ENCODE measurements at regions not wholly inside any gene's neighbourhood (a gene's known extent, or its start where the extent isn't known, plus 50 kb on each side); places are given as distances from the start of the nearest gene placed in this dataset.

DNA sequence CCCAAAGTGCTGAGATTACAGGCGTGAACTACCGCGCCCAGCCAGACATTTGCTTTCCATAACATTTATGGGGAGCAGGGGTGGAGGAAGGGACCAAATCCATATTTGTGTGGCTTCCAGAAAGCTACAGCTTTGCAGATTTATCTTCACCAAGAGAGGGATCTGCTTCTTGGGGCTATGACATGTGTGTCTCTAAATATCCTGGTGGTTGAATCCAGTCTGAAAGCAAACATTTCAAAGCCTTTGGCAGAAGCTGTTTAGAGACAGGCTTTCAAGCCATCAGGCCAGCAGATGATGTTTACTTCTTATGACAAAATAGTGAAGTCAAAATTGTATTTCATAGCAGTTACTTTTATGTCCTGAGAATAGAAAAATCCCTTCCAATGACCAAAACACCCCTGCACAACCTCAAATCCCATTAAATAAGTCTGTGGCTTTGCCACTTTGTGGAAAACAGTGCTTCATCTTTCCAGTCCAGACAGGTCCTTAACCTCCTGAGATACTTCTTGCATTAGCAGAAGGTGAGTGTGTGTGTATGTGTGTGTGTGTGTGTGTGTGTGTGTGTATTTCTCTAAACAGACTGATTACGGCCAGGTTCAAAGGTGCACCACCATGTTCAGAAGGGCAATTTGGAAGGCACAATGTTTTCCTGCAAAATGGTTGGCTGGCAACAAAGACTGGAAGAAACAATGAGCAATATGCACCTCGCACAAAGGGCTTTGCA is 191.4 kb upstream of the LRIG1 start:
- DNase-seq (ENCODE audit: low spot score): no peak

DNA sequence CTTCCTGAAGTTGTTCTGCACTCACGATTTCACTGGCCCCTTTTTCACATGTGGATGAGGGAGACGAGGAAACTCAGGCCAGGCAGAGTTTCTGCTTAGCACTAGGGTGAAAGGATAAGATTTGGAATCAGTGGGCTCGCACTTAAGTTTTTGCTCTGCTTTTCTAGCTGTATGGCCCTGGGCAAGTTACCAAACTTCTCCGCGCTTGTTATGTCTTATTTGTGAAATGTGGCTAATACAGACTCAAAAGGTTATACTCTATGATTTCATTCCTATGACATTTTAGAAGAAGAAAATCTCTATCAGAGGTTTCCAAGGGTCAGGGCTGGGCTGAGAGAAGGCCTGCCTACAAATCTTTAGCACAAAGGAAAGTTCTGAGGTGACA is 191.9 kb upstream of the LRIG1 start:
- no peak for DNase-seq (ENCODE audit: low spot score)

DNA sequence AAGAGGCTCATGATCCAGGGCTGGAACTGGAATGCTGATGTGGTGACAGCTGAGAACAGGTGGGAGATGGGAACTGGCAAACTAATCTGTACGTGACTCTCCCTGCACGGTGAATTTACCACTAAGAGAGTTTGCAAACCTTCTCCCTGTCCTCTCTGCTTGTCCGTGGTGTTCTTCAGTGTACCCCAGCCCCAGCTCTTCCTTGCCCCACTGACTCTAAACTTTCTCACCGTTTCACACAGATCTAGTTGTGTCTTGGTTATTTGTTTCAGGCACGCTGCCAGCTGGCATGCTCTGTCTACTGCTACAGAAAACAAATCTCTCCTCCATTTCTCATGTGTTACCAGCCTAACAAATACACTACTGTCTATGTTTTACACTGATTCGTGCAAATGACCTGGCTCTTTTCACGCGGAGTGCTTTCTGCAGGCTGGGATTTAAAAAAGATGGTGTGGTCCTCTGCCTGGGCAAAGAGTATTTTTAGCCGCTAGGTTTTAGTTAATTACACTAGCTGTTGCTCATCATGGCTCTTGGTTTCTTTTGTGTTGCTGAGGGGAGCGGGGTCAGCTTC is 192.7 kb upstream of the LRIG1 start:
- no peak for DNase-seq (ENCODE audit: low spot score)

DNA sequence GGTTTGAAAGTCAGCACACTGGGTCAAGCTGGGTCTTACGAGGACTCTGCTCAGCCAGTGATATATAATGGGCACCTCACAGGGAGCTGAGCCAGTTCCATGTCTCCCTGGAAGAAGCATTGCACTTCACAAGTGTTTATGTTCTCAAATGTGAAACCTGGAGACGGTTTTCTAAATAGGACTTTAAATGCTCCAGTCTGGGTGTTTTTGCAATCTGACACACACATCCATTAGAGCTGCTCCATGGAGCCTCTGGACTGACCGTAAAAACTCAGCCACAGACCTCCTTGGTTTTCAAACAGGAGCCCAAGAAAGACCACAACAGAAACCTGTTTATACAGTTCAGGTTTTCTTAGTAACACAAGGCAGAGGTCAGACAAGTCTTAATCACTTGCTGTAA is 201.3 kb upstream of the LRIG1 start:
- no peak for DNase-seq (ENCODE audit: low spot score)

DNA sequence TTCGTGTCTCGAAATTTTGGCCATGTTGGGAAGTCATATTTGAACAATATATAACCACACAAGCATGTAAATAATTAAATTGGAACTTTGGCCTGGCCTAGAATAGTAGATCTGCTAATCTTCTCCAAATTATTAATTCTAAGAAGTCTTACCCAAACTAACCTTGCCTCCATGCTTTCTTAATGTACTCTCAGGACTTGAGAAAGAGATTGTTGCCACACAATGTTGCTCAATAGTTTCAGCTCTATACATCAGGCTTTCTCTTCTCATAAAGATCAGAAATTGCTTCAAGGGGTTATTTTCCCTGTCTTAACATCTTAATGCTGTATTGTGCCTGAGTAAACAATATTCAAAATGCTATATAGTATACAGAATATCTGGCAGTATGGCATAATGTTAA is 202.7 kb upstream of the LRIG1 start:
- no peak for DNase-seq (ENCODE audit: low spot score)

DNA sequence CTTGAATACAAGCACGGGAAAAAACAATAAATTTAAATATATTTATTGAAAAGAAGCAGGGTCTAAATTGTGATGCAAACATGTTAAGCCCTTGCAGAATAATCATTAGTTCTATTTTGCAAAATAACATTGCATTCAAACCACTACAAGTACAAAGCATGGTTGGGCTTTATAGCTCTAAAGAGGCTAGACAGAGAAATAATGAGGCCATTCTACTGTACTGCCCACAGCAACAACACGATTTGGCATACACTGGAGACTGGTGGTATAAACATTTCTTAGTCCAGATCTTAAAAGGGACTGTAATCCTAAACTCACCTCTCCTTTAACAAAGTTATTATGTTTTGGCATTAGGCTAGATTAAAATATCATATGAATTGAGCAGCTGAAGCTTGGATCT is 204.3 kb upstream of the LRIG1 start:
- no peak for DNase-seq (ENCODE audit: low spot score)

DNA sequence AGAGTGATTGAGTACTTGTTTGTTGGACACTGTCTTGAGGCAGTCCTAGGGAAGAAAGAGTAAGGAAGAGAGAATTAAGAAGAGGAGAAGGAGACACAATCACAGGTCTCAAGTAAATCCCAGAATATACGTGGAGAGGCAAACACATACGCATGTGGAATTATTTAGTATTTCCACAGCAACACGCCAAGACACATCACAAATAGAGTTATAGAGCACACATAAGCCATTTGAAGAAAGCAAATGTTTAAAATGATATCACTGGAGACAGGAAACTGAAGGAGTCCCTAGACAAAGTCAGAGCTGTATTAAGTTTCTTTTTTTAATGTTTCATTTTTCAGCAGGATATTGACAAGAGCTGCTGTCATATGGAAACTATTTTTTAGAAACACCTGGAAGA is 206.1 kb upstream of the LRIG1 start:
- DNase-seq (ENCODE audit: low spot score): no peak

DNA sequence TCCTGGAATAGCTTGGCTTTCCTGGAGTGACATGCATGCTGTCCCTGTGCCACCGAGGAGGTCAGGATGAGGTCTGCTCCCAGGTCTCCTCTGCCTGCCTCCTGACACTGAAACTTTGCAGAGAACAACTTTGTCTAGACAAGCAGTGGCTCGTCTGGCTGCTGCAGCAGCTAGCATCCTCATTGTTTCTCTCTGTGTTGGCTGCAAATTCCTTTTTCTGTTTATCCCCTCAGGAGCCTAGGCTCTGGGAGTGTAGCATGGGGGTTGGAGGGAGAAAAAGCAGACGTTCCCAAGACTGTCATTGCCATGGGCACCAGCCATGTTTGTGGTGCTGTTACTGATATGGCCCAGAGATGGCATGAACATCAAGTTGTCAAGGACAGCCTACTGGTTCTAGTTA is 208.7 kb upstream of the LRIG1 start:
- DNase-seq (ENCODE audit: low spot score): no peak

DNA sequence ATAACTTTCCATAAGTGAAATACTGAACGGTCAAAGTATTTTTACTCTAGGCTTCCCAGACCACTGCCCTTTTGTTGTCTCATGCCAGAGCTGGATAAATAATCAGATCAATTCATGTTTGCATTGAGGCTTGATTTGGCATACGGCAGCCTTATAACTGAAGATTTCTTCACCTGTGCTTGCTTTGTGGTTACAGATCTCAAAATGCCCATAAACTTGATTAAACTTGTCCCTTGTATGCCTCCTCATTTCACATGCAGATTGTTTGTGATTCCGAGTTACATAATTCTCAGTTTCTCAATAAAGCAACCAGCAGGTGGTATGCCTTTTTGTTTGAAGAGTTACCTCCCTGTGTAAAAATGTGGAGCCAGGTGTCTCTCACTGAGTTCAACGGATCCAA is 211.4 kb upstream of the LRIG1 start:
- DNase-seq (ENCODE audit: low spot score): no peak

DNA sequence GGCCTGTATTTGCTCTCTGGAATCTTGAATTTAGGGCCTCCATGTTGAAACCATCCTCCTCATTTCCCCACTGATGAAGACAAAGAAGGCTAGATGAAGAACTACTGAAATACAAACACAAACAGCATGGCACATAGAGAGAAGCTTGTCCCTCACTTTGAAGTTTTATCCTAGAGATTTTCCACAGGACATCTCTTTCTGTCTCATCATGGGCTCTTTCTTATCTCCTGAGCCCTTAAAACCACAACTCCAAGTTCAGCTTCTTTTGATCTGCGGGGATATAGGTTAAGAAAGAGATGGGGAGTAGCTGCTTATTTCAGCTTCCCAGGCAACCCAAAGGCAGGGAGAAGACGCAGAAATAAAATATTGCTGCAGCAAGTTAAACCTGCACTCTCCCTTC is 213.1 kb upstream of the LRIG1 start:
- no peak for DNase-seq (ENCODE audit: low spot score)

DNA sequence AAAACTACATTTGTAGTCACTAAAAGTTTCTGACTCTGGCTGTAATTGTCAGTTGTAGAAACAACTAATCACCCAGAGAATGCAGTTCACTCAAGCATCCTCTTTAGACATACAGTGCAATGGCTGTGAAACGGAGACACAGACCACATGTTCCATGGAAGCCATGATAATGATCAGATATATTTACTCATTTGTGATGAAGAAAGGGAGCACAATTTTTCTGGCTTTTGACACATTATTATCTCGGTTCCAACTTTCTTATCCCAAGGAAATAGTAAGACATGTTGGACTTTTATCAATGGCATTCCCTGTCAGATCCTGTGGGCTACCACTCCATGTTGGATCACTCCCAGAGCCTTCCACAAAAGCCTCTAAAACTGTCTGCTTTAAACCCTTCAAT is 215.0 kb upstream of the LRIG1 start:
- DNase-seq (ENCODE audit: low spot score): no peak

DNA sequence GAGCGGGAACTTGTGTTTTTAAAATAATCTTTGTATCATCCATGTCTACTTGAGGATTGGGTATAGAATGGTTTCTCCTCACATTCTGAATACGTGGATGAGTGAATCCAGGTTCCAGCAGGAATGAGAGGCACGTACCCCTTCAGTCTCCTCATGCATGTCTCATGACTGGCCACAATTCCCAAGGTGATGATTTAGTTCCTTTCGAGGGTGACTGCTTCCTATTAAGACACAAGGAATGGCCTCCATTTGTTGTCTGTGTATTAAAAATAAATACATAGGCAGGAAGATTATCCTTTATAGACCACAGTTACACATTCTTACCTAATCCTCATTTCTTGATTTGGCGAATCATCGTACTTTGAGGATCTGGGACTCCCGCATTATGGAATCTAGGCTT is 217.0 kb upstream of the LRIG1 start:
- DNase-seq (ENCODE audit: low spot score): no peak

DNA sequence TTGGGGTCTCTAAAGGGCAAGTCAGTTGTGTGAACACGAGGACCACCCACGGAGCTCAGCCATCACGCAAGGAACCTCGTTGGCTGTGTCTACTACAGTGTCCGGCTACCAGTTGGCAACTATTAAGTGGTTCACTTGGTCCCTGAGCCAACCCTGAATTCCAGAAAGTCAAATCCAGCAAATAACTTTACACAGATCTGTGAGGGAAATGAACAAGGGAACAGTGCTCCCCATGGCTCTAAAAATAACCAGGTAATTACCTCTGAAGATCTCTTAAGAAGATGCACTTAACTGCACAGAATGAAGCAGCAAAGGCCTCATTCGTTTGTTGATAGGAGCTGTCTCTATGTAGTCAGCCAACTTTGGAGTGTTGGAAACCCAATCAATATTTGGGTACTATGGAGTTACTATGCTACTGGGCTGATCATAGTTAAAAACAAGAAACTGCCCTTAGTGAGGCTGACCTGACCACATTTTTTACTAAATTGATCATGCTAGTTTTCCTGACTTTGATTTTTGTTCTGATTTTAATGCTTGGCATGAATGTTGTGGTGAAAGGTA is 219.1 kb upstream of the LRIG1 start:
- no peak for DNase-seq (ENCODE audit: low spot score)

DNA sequence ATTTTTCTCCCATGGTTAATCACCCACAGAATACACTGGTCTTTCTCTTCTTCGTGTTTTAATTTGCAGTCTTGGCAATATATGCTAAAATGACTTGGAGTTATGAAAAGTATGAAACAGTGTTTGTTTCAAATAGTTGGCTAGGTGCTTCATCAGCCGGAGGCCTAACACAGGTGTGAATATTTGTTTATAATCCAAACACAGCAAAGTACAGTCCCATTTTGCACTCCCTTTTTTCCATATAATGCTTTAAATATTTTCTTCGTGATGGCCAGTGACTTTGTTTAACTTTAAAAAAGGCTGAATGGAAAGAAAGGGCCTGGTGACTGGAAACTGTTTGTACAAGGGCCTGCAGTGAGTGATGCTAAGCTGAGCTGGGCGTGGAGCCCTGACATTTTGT is 219.7 kb upstream of the LRIG1 start:
- no peak for DNase-seq (ENCODE audit: low spot score)

DNA sequence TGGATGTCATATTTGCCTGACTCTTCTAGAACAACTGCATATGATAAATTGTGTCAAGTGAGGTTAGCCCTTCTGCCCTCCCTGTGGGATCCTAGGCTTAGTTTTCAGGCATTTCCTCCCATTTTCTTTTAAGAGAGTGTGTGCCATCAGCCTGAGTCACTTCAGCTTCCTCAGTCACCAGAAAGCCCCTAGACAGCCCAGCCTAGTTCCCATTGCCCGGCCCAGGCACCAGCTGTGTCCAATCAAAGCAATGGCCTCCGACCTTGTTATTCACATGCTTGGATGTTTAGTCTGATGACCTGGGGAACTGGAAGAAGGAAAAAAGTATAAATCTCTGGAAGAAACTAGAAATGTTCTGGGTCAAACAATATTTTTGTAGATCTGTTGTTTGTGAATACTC is 221.9 kb upstream of the LRIG1 start:
- no peak for DNase-seq (ENCODE audit: low spot score)

DNA sequence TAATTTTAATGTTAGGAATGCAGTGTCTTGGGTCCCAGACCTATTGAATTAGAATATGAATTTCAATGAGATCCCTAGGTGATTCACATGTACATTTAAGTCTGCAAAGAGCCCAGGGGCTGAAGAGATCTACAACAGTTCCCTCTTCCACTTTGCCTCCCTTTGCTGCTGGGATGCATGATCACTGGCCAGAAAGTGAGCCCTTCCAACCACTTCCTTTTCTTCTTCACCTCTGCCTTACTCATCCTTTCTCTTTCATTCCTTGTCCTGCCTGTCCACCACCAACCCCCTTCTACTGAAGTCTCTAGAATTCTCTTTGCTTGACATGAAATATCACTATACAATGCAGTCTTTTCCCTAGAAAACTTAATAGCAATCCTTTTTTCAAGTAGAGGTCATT is 222.4 kb upstream of the LRIG1 start:
- DNase-seq (ENCODE audit: low spot score): no peak

DNA sequence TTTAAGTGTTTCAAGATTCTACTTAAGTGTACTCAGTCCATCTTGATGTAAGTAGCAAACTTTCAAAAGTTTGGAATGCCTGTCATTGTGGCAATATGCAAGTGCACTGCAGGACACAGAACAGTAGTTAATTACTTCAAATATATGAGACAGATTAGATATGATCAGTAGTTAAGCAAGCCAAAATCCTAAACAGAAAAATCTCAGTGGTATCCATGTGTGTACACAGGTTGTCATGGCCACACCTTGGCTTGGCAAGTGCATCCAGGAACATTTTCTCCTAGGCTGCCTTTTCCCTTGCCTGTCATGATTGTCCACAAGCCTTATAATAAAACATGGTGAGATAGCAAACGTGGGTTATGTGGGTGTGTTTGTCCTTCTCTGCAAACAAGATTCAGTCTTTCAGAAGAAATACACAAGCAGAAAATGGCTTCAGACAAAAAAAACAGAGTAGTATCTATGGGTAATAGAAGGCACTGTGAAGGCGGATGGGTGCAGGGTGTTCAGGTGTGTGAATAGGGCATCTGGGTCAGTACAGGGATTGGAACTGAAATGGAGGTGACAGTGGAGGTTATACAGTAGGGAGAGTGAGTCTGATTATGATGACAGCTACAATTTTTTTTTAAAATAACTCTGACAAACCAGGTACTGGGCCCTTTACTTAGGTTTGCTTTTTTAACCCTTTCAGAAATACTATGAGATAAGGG is 229.0 kb upstream of the LRIG1 start:
- no peak for DNase-seq (ENCODE audit: low spot score)

DNA sequence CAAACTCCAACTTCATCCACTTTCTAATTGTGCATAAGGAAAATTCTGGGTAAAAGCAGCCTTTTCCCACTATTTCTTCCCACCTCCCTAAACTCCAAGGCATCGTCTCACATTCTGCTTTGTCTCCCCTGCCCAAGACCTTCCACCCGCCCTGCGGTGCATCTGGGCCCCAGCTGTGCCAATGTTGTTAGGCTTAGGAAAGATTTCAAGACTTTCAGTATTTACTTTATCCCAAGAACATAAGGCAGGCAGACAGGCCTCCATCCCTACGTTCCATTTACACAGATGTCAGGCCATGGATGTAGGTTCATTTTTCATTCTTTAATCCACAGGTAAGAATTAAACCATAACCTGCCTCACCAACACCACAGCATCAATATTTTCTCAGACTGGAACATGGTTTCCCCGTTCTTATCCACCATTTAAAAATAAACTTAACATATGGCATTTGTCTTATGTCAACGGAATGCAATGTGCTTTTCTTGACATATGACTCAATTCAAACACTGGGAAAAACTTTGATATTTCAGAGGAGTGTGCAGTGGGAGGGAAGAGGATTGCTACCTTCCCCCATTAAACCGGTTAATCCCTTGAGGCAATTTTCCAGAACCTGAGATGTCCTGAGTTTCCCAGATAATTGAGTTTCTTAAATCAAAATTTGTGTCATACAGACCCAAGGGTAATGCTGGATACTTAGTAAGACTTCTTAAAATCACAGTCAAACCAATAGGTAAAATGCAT is 238.0 kb upstream of the LRIG1 start:
- no peak for DNase-seq (ENCODE audit: low spot score)

DNA sequence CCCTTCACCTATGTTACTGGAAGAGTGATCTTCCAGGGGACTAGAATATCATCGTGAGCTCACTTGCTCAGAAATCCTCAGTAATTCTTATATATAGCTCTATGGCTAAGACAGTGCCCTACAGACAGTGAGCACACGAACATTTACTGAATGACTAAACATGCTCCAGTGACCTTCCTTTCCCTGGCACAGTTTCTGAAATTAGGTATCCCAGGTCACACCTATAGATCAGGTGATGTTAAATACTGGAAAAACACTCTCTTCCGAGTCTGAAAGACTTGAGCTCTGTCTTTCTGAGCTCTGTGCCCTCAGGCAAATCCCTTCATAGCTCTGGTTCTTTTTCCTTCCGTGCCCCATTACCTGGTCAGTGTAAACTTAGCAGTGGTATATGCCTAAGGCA is 239.4 kb upstream of the LRIG1 start:
- no peak for DNase-seq (ENCODE audit: low spot score)

DNA sequence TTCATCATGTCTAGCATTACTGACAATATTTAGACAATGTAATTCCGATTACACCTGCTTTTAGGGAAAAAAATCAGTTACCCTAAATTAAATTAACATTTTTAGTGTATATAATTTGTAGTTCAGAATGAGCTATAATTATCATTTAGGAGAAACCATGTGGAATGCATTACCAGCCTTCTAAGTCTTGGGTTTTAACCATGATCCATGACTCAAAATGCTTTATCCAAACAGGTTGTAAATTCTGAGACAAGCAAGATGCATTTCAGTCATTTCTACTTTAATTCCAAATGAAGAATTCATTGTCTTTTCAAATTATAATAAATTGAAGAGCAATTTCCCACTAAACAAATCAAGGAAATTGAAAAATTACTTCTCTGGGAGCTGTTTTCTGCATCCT is 243.7 kb upstream of the LRIG1 start:
- DNase-seq (ENCODE audit: low spot score): no peak

DNA sequence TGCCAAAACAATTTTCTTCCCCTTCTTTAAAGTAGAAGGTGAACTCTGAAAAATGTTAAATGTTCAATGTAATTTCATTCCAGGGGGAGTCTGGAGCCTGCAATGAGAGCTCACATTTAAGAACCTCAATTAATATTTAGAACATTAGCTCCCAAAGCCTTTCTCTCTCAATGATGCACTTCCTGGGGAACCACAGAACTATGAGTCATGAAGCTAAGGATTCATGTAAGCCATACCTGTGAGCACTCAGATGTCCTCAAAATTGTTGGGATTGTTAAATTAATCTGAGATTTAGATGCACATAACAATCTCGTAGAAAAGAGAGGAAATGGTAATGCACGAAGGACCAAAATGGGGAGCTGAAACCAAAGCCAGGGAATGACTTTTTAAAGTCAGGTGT is 244.2 kb upstream of the LRIG1 start:
- DNase-seq (ENCODE audit: low spot score): no peak

DNA sequence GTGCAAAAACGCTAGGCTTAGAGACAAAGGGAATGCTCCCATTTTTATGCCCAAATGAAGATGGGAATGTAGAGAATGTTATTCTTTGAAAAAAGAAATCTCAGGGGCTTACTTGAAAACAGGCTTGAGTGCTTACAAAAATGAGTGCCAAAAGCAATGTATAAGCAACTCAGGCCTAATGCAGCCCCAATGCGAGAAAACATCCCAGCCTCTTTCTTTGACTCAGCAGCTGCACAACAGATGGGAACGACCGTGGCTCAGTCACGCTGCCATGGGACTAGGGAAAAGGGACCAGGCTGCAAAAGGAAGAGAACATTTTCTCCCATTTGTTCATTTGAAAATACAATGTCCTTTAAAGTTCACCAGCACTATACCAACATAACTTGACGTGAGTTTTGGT is 246.4 kb upstream of the LRIG1 start:
- no peak for DNase-seq (ENCODE audit: low spot score)

DNA sequence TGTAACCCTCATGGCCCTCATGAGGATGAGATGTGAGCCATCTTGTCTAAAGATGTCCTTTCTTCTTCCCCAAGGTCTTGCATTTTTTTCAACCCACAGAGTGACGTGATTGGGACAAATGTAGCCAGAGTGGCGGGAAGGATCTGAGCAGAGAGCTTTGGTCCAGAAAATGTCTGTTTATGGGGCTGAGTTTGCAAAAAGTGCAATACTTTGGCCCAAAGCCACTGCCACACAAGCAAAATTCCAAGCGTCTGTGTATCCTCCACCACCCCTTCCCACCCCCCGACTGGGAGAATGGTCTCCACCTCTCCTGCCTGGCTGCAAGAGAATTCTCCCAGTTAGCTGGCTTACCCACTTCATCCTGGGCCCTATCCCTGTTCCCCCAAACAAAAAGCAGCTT is 246.9 kb upstream of the LRIG1 start:
- DNase-seq (ENCODE audit: low spot score): no peak

Measured in D341Med (cell line).